Osteocyte (in vitro differentiated cells): ENCODE measurements at regions not wholly inside any gene's neighbourhood (a gene's known extent, or its start where the extent isn't known, plus 50 kb on each side); places are given as distances from the start of the nearest gene placed in this dataset.
"Not testable (repeated sequence)": the region's sequence is repeated elsewhere in the genome, so short reads cannot be mapped to it uniquely, and the experiment has no call there.

Experiments
- DNase-seq: peaks from one replicate; pipeline ENCODE4 v3.0.0; 2021; ENCODE audit warnings: mixed read lengths; ENCODE audit not compliant: unreplicated experiment; ENCODE audit errors: extremely low spot score
- H3K27ac Mint-ChIP-seq: one replicate; pipeline ENCODE4 v1.8.0; 2021; ENCODE audit warnings: mild to moderate bottlenecking, mixed read lengths; ENCODE audit not compliant: unreplicated experiment
- H3K27me3 Mint-ChIP-seq: one replicate; pipeline ENCODE4 v1.8.0; 2021; ENCODE audit warnings: mixed read lengths; ENCODE audit not compliant: unreplicated experiment
- H3K36me3 Mint-ChIP-seq: one replicate; pipeline ENCODE4 v1.8.0; 2021; ENCODE audit warnings: mixed read lengths; ENCODE audit not compliant: unreplicated experiment
- H3K4me1 Mint-ChIP-seq: one replicate; pipeline ENCODE4 v1.8.0; 2021; ENCODE audit warnings: mixed read lengths; ENCODE audit not compliant: unreplicated experiment
- H3K4me3 Mint-ChIP-seq: one replicate; pipeline ENCODE4 v1.8.0; 2021; ENCODE audit warnings: mild to moderate bottlenecking, moderate library complexity, mixed read lengths; ENCODE audit not compliant: unreplicated experiment
- H3K9me3 Mint-ChIP-seq: one replicate; pipeline ENCODE4 v1.8.0; 2021; ENCODE audit warnings: mixed read lengths; ENCODE audit not compliant: unreplicated experiment
- TF ChIP-seq, protein P1 (sequence below): fragments of 200-600 bp; sonication (generic); IDR thresholded peaks from 2 replicates; pipeline ENCODE4 v1.5.0; 2021; ENCODE audit warnings: antibody characterized with exemption, mild to moderate bottlenecking, moderate library complexity

DNA sequence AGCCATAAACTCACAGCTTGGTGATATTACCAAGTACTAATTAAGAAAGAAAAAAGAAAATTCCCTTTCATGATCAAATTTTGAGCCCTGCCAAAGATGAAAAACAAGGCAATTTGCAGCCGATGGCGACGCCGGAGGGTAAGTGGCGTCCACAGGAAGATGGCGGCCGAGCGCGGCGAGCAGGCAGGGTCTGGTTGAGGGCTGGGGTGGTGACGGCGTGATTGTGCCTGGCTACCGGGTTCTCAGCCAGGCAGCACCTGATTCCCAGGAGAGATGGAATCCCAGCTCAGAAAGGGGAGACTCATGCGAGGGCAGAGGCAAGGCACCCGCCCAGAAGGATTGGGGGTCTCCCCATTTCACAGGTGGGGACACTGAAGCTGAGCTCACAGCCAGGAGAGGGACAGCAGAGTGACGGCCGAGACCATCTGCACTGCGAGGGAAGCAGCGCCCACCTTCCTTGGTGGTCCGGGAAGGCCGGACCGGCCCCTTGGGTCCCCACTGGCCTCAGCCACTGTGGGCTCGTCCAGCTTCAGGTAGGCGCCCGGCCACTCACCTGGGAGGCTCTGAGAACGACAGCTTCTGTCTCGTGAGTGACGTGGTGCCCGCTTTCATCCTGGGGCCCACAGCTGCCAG, 145.8 kb downstream of the IGLL1 start:
- Mint-ChIP-seq H3K36me3 (peaks cover 10% of the 10 kb centered on the region), H3K9me3 (peaks cover 11% of the 10 kb centered on the region), H3K4me1 (peaks cover 17% of the 10 kb centered on the region), H3K27me3 (peaks cover 15% of the 10 kb centered on the region)
- peak; percentile 80 for DNase-seq
- H3K4me3 Mint-ChIP-seq, H3K27ac Mint-ChIP-seq: not testable (repeated sequence)

DNA sequence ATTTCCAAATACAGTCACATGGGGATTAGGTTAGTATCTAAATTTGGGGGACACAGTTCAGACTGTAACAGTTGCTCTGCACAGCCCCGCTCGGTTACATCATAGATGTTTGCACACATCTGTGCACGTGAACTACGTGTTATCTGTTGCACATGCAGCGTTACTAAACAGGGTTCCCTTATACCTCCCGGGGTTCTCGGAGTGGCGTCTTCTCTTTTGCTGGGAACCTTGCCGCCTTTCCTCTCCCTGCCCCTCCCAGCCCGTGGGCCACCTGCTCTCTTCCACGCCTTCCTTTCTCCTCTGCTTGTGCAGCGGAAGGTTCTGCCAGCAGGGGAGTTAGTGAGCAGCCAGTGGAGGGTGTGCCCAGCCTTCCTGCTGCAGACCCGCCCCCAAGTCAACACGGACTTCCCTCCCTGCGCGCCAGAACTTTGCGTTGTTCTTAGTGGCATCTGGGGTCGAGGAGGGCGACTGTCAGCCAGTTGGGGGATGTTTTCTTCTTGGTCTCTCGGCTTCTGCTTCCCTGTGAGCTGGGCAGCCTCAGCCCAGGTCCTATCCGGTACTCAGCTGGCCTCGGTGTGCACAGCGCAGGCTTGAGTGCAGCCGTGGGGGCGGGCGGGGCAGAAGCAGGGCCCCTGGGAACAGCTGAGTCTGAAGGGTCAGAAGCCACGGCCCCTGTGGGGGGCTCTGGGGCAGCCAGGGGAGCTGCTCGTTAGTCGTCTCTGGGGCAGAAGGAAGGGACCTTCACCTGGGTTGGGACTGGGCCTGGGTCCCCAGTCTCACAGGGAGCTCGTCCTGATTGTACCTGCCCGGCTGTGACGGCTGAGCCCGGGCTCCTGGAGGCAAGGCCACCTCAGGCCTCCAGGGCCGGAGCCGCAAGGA, 146.7 kb downstream of the IGLL1 start:
- Mint-ChIP-seq H3K27me3 (peaks cover 12% of the 10 kb centered on the region), H3K36me3 (peaks cover 10% of the 10 kb centered on the region), H3K4me1 (peaks cover 17% of the 10 kb centered on the region), H3K9me3 (peaks cover 11% of the 10 kb centered on the region)
- TF ChIP-seq, protein P1, sequence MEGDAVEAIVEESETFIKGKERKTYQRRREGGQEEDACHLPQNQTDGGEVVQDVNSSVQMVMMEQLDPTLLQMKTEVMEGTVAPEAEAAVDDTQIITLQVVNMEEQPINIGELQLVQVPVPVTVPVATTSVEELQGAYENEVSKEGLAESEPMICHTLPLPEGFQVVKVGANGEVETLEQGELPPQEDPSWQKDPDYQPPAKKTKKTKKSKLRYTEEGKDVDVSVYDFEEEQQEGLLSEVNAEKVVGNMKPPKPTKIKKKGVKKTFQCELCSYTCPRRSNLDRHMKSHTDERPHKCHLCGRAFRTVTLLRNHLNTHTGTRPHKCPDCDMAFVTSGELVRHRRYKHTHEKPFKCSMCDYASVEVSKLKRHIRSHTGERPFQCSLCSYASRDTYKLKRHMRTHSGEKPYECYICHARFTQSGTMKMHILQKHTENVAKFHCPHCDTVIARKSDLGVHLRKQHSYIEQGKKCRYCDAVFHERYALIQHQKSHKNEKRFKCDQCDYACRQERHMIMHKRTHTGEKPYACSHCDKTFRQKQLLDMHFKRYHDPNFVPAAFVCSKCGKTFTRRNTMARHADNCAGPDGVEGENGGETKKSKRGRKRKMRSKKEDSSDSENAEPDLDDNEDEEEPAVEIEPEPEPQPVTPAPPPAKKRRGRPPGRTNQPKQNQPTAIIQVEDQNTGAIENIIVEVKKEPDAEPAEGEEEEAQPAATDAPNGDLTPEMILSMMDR = peak; percentile 45
- H3K27ac Mint-ChIP-seq, H3K4me3 Mint-ChIP-seq: not testable (repeated sequence)
- peak; percentile 65 for DNase-seq

DNA sequence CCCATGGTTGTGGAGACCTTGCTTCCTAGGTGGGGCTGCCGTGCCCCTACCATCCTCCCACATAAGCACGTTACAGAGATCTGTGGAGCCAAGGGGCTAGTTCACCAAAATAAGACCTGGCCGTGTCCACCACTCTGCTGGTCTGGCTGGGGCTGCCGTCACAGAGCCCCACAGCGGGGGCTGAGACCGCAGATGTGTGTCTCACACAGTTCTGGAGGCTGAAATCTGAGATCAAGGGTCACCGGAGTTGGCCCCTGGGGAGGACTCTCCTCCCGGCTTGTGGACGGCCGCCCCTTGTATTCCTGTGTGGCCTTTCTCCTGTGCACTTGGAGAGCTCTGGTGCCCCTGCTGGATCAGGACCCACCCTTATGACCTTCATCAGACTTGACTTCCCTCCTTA, 147.4 kb downstream of the IGLL1 start:
- peaks cover 13% of the 10 kb centered on the region for H3K9me3 Mint-ChIP-seq
- H3K27ac Mint-ChIP-seq, H3K4me3 Mint-ChIP-seq: not testable (repeated sequence)
- H3K36me3 Mint-ChIP-seq = peaks cover 10% of the 10 kb centered on the region
- peak; percentile 75 for DNase-seq
- H3K4me1 Mint-ChIP-seq = peaks cover 17% of the 10 kb centered on the region
- H3K27me3 Mint-ChIP-seq = peaks cover 11% of the 10 kb centered on the region

DNA sequence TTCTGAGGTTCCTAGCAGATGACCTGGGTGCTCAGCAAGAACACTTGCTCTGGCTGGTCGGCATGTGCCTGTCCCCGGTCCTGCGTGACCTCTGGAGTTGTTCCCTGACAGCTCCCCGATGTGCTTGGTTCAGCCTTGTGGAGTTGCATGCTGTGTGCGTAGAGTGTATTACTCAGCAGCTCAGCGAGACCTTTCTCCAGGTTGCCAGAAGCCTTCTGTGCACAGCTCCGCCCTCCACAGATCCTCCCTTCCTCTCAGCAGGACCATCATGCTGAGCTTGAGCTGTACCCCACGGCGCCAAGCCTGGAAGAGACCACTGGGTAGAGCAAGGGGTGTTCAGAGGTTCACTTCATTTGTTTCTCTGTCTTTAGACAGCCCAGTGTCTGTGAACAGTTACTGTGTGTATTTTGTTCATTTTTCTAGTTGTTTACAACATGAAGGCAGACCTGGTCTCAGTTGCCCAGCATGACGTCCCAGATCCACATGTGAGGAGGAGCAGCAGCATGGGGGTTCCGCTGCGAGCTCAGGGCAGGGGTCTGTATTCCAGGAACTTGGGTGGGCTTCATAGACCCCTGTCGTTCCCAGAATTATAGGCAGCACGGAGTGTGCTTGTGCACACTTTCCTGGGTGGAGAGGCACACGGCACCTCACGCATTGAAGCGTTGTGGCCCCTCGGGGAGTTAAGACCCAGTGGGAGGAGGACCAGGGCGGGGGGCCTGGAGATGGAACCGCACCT, 148.6 kb downstream of the IGLL1 start:
- DNase-seq = peak; percentile 74
- H3K27me3 Mint-ChIP-seq = peaks cover 11% of the 10 kb centered on the region
- peaks cover 10% of the 10 kb centered on the region for H3K36me3 Mint-ChIP-seq
- no peak overlapping the region for H3K4me3 Mint-ChIP-seq
- TF ChIP-seq, protein P1 = no peak
- no peak overlapping the region for H3K27ac Mint-ChIP-seq
- H3K4me1 Mint-ChIP-seq = peaks cover 17% of the 10 kb centered on the region
- peaks cover 15% of the 10 kb centered on the region for H3K9me3 Mint-ChIP-seq

DNA sequence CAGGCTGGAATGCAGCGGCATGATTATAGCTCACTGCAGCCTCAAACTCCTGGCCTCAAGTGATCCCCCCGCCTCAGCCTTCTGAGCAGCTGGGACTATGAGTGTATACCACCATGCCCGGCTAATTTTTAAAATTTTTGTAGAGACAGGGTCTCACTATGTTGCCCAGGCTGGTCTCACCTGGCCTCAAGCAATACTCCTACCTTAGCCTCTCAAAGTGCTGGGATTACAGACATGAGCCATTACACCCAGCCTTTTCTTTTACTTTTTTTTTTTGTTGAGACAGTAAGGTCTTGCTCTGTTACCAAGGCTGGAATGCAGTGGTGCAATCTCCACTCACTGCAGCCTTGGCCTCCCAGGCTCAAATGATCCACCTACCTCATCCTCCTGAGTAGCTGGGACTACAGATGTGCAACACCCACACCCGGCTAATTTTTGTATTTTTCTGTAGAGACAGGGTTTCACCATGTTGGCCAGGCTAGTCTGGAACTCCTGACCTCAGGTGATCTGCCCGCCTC, 155.5 kb downstream of the IGLL1 start:
- H3K27me3 Mint-ChIP-seq, H3K4me1 Mint-ChIP-seq, H3K9me3 Mint-ChIP-seq, DNase-seq, H3K27ac Mint-ChIP-seq, H3K36me3 Mint-ChIP-seq, H3K4me3 Mint-ChIP-seq: not testable (repeated sequence)

DNA sequence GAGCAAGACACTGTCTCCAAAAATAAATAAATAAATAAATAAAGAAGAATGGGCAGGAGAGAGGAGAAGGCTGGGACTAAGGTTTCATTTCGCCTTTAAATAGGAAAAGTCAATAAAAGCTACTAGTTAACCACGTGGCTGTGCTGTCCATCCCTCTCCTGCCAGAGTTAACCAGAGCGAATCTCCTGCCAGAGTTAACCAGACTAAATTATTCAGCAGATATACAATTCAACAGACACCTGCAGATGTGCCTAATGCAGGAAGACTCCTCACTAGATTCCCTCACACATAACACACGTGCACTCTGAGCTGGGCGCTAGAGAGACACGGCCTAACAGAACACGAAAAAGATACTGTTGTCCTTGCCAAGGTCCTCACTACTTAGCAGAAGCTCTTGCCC, 156.1 kb downstream of the IGLL1 start:
- Mint-ChIP-seq H3K4me1 (peaks cover 3% of the 10 kb centered on the region), H3K27me3 (no peaks in the 10 kb centered on the region), H3K36me3 (no peaks in the 10 kb centered on the region), H3K9me3 (peaks cover 4% of the 10 kb centered on the region), H3K4me3 (no peak overlapping the region), H3K27ac (no peak overlapping the region)
- TF ChIP-seq, protein P1 = no peak
- no peak for DNase-seq

DNA sequence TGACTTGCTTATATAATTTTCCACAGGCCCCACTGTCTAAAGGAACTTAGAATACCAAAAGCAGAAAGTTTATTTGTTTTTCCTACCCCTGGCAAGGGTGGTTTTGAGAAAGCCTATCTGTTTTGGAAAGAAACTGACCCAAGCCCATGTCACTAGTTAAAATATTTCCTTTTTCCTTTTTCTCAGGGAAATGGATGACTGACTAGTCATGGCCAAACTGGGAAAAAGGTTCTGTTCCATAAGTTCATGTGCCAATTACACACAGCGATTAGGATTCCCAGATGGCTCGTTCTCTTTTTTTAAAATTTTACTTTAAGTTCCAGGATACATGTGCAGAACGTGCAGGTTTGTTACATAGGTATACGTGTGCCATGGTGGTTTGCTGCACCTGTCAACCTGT, 157.8 kb downstream of the IGLL1 start:
- not testable (repeated sequence) for H3K9me3 Mint-ChIP-seq, H3K27ac Mint-ChIP-seq, H3K27me3 Mint-ChIP-seq, DNase-seq, H3K4me3 Mint-ChIP-seq, H3K36me3 Mint-ChIP-seq
- peaks cover 14% of the 10 kb centered on the region for H3K4me1 Mint-ChIP-seq

DNA sequence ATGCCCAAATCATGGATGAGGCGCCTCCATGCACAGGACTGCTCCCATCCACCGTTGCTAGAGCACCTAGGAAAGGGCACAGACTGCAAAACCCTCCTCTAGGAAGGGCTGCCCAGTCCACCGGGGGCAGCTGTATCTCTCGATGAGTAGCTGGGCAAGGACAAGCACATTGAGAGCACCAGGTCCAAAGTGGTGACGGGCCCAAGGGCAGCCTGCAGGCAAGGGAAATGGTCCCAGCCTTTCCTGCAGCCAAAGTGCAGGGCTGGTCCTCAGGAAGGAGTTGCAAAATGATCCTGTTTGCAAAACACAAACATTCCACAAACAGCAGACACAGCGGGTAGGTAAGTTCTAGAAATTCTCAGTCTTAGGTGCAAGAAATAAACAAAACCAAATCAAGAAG, 158.8 kb downstream of the IGLL1 start:
- not testable (repeated sequence) for DNase-seq, H3K9me3 Mint-ChIP-seq, H3K4me3 Mint-ChIP-seq, H3K27ac Mint-ChIP-seq, H3K36me3 Mint-ChIP-seq, H3K27me3 Mint-ChIP-seq
- peaks cover 18% of the 10 kb centered on the region for H3K4me1 Mint-ChIP-seq
